SJCRH30 (cell line): ENCODE measurements at regions not wholly inside any gene's neighbourhood (a gene's known extent, or its start where the extent isn't known, plus 50 kb on each side); places are given as distances from the start of the nearest gene placed in this dataset.
"Not testable (repeated sequence)": the region's sequence is repeated elsewhere in the genome, so short reads cannot be mapped to it uniquely, and the experiment has no call there.

ENCODE experiments used
- DNase-seq, 2 experiments: peaks; one replicate each; pipeline ENCODE4 v3.0.0-alpha.2; 2015 to 2020
- H3K27ac ChIP-seq: fragments of 250-450 bp; sonication (Bioruptor Pico); 2 replicates; pipeline ENCODE4 v1.5.1; 2020; ENCODE audit warnings: mild to moderate bottlenecking, moderate library complexity
- H3K27me3 ChIP-seq: fragments of 250-450 bp; sonication (Bioruptor Pico); 2 replicates; pipeline ENCODE4 v1.5.1; 2020; ENCODE audit warnings: mild to moderate bottlenecking, moderate library complexity
- H3K36me3 ChIP-seq: fragments of 250-450 bp; sonication (Bioruptor Pico); 2 replicates; pipeline ENCODE4 v1.5.1; 2020; ENCODE audit warnings: mild to moderate bottlenecking, moderate library complexity
- H3K4me1 ChIP-seq: fragments of 250-450 bp; sonication (Bioruptor Pico); 2 replicates; pipeline ENCODE4 v1.5.1; 2020; ENCODE audit warnings: mild to moderate bottlenecking, moderate library complexity
- H3K4me3 ChIP-seq: fragments of 250-450 bp; sonication (Bioruptor Pico); 2 replicates; pipeline ENCODE4 v1.5.1; 2020; ENCODE audit warnings: mild to moderate bottlenecking, moderate library complexity
- H3K9me3 ChIP-seq: fragments of 250-450 bp; sonication (Bioruptor Pico); replicated peaks from 2 replicates; pipeline ENCODE4 v1.5.1; 2020; ENCODE audit warnings: mild to moderate bottlenecking, moderate library complexity

DNA sequence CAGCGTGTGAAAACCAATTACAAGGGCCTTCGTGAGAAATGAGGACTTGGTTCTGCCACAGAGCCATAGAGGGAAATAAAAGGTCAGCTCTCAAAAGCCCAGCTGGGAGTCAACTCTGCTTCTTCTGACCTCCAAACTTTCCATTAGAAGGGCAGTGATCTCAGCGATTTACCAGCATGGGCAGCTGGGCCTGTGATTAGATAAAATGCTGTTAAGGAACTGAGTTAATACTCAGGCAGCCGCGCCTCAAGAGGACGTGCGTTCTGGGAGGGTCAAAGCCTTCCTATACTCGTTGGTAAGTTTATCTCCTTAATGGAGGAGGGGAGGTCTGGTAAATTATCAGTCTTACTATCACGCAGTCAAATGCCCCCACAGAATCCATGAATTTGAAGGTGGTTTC, 480.2 kb upstream of the ERCC4 start:
- DNase-seq, result no peak
- Histone ChIP-seq H3K9me3 (no peaks in the 10 kb centered on the region), H3K27ac (no peak overlapping the region), H3K4me3 (no peak overlapping the region), H3K4me1 (no peaks in the 10 kb centered on the region), H3K36me3 (no peaks in the 10 kb centered on the region), H3K27me3 (no peaks in the 10 kb centered on the region)

DNA sequence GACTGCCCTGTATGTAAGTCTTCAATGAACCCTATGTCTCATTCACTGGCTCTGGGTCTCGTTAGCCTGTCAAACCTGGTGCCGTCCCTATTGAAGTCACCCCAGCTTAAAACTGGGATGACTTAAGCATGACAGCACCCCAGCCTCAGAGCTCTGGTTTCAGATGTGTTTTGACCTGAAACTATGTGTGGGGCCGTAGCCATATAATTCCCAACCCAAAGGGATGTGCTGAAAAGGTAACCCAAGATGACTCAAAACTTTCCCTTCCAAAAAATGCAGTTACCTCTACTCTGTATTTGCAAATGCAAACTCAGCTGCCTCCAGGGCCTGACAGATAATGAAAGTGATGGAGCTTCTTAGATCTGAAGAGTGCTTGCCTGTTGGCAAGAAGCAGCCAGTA, 478.3 kb upstream of the ERCC4 start:
- Histone ChIP-seq H3K27ac (no peak overlapping the region), H3K27me3 (no peaks in the 10 kb centered on the region), H3K36me3 (no peaks in the 10 kb centered on the region), H3K4me1 (no peaks in the 10 kb centered on the region), H3K4me3 (no peak overlapping the region), H3K9me3 (no peaks in the 10 kb centered on the region)
- no peak for DNase-seq

DNA sequence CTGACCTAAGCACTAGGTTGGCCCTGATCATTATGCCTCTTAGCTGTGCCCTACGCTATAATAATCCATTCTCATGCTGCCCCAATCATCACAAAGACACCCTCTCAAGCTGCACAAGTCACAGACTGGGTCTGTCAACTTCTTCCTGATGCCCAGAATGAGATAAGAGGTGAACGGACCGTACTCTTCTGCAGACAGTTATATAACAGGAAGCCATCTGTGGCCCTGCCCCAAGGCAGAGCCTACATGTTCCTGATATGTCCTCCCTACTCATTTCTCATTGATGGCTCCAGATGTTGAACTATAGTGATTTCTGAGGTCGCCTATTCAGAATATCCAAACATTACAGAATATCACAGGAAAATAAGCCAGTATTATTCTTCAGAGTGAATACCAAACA, 471.6 kb upstream of the ERCC4 start:
- H3K4me1 ChIP-seq, result no peaks in the 10 kb centered on the region
- H3K27ac ChIP-seq, result no peak overlapping the region
- DNase-seq, result no peak
- H3K4me3 ChIP-seq, result no peak overlapping the region
- H3K9me3 ChIP-seq, result no peaks in the 10 kb centered on the region
- H3K27me3 ChIP-seq, result no peaks in the 10 kb centered on the region
- no peaks in the 10 kb centered on the region for H3K36me3 ChIP-seq

DNA sequence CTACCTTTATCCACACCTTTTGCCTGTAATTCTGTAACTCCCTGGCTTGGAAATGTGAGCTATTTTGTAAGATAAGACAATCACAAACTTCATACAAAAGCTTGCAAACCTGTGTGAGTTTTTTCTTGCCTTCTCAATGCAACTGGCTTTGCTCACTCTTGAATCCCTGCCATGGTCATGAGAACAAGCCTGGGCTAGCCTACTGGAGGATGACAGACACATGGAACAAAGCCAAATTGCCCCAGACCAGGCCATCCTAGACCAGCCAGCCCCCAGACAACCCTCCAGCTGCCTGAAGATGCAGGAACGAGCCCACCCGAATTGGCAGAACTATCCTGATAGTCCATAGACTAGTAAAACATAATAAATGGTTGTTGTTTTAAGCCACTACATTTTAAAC, 466.6 kb upstream of the ERCC4 start:
- H3K27ac ChIP-seq, result no peak overlapping the region
- no peaks in the 10 kb centered on the region for H3K9me3 ChIP-seq
- H3K4me3 ChIP-seq, result no peak overlapping the region
- peak in 1 of 2 experiments; percentile 13 for DNase-seq
- no peaks in the 10 kb centered on the region for H3K4me1 ChIP-seq
- no peaks in the 10 kb centered on the region for H3K36me3 ChIP-seq
- no peaks in the 10 kb centered on the region for H3K27me3 ChIP-seq

DNA sequence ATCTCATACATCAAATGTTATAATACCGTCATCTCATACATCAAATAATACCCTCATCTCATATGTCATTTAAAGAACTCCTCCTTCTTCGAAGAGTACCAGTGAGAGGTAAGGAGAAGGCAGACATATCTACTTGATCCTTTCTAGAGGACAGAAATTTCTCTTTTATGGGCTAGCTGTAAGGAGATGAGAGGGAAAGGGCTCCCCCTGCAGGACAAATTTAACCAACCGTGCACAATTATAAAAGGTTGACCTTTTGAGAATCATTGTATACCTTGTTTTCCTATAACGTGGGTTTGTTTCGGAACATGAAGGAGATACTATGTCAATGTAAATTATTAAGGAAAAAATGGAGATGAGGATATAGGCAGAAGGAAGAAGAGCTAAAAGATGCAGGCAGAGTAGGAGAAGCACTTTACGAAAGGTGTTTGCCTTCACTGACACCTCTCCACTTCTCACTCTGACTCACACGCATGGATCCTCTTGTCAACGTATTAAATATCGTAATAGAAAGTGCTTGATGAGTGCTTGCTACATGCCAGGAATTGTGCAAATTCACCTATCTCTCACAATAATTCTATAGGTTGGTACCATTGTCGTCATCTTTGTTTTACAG, 465.9 kb upstream of the ERCC4 start:
- no peak overlapping the region for H3K27ac ChIP-seq
- H3K36me3 ChIP-seq, result no peaks in the 10 kb centered on the region
- peak; percentile 14 to 57 for DNase-seq
- H3K9me3 ChIP-seq, result no peaks in the 10 kb centered on the region
- no peaks in the 10 kb centered on the region for H3K27me3 ChIP-seq
- H3K4me3 ChIP-seq, result no peak overlapping the region
- H3K4me1 ChIP-seq, result no peaks in the 10 kb centered on the region

DNA sequence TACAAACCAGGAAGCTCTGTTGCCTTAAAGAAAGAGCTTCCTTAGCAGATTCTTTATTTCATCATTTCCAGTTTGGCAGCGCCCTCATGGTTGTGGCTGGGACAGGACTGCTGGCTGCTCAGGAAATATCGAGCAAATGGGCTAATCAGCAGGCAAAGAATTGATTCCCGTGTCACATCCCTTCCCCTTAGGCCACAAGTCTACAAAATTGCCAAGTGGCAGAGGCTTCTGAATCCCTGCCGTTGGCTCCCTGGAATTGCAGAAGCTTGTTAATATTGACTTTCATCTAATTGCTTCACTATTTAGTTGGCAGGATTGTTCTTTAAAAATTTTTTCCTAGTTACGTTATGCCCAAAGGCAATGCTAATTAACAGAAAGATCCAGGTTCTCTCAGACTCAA, 456.3 kb upstream of the ERCC4 start:
- H3K9me3 ChIP-seq, result no peaks in the 10 kb centered on the region
- no peaks in the 10 kb centered on the region for H3K27me3 ChIP-seq
- no peaks in the 10 kb centered on the region for H3K4me1 ChIP-seq
- no peak for DNase-seq
- no peaks in the 10 kb centered on the region for H3K36me3 ChIP-seq
- no peak overlapping the region for H3K4me3 ChIP-seq
- H3K27ac ChIP-seq, result no peak overlapping the region

DNA sequence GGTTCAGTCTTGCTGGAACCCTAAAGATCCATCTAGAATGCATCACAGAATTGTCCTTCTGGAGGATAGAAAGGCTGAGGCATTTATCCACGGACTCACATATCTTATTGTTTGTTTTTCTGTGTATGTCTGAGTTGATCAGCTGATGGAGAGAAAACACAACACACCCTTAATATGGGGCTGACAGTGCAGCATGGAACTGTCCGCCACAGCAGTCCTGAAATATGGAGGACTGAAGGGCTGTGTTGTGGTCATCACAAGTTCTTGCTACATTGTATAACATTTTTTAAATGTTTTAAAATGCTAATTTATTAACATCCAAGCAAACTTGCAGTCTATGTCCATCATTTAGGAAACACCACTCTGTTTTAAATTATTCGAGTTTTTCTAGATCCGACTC, 448.9 kb upstream of the ERCC4 start:
- H3K36me3 ChIP-seq, result no peaks in the 10 kb centered on the region
- no peaks in the 10 kb centered on the region for H3K27me3 ChIP-seq
- no peaks in the 10 kb centered on the region for H3K4me1 ChIP-seq
- no peak overlapping the region for H3K4me3 ChIP-seq
- H3K9me3 ChIP-seq, result no peaks in the 10 kb centered on the region
- H3K27ac ChIP-seq, result no peak overlapping the region
- DNase-seq, result peak; percentile 2 to 18

DNA sequence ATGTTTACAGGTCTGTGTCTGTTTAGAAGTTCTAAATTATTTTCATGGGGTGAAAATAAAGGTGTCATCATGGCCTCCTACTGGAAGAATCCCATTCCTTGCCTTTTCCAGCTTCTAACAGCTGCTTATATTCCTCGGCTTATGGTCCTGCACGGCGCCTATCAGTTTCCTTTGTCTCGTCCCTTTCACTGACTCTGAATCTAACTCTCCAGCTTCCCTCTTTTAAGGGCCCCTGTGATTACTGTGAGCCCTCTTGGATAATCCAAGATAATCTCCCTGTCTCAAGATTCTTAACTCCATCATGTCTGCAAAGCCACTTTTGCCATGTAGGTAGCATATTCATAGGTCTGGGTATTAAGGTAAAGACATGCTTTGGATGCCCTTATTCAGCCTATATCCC, 441.0 kb upstream of the ERCC4 start:
- no peak overlapping the region for H3K4me3 ChIP-seq
- no peaks in the 10 kb centered on the region for H3K27me3 ChIP-seq
- no peak overlapping the region for H3K27ac ChIP-seq
- no peaks in the 10 kb centered on the region for H3K4me1 ChIP-seq
- DNase-seq, result no peak
- no peaks in the 10 kb centered on the region for H3K9me3 ChIP-seq
- H3K36me3 ChIP-seq, result no peaks in the 10 kb centered on the region

DNA sequence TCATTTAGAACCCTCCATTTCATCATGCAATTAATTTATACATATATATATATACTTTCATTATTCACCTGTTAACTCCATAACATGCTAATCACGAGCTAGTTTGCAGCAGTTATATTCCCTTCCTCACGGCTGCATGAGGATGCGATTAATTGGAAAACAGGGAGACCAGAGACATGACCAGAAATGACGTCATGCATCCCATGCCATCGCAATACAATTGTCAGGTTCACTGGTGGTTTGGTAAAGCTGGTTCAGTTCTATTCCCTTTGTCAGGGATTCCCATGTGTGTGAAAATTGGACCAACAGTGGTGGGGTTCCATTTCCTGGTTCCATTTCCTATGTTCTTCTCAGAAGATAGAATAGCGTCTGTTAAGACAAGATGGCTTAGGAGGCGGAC, 440.4 kb upstream of the ERCC4 start:
- Histone ChIP-seq H3K27me3 (no peaks in the 10 kb centered on the region), H3K9me3 (no peaks in the 10 kb centered on the region), H3K4me1 (no peaks in the 10 kb centered on the region), H3K36me3 (no peaks in the 10 kb centered on the region), H3K27ac (no peak overlapping the region), H3K4me3 (no peak overlapping the region)
- DNase-seq, result no peak

DNA sequence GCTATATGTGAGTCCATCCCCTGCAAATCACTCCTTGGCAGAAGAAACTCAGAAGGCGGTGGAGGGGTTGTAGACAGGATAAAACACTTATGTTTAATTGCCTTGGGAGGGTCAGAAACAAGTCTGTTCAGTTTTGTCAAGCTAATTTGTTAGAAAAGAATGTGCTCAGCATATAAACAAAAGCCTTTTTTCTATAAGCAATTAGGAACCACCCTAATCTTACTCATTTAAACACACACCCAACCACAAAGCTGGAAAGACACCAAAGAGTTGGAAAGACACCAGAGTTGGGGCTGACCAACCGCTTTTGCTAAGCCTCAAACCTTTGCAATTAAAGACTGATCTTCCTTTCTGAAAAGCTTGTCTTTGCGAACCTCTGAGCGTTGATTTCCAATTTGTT, 439.2 kb upstream of the ERCC4 start:
- H3K27me3 ChIP-seq, result no peaks in the 10 kb centered on the region
- no peaks in the 10 kb centered on the region for H3K9me3 ChIP-seq
- no peak overlapping the region for H3K4me3 ChIP-seq
- no peak overlapping the region for H3K27ac ChIP-seq
- DNase-seq, result no peak
- no peaks in the 10 kb centered on the region for H3K4me1 ChIP-seq
- no peaks in the 10 kb centered on the region for H3K36me3 ChIP-seq

DNA sequence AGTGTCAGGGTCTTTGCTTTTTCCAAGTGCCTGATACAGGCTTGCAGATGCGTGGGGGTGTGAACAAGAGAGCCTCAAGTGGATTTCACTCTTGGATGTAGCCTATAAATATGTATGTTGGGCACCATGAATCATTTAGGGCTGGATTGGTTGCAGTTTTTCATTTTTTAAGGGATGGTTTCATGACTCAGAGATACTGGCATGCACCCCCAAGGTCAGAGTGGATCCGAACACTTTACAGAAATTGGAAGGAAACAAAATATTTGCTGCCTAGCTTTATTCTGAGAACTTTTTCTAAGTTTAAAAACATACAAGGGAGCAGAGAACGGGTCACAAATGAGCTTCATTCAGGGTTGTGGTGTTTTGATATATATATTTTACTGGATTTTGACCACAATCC, 436.8 kb upstream of the ERCC4 start:
- Histone ChIP-seq H3K4me3 (no peak overlapping the region), H3K9me3 (no peaks in the 10 kb centered on the region), H3K4me1 (no peaks in the 10 kb centered on the region), H3K27ac (no peak overlapping the region), H3K36me3 (no peaks in the 10 kb centered on the region), H3K27me3 (no peaks in the 10 kb centered on the region)
- DNase-seq, result no peak

DNA sequence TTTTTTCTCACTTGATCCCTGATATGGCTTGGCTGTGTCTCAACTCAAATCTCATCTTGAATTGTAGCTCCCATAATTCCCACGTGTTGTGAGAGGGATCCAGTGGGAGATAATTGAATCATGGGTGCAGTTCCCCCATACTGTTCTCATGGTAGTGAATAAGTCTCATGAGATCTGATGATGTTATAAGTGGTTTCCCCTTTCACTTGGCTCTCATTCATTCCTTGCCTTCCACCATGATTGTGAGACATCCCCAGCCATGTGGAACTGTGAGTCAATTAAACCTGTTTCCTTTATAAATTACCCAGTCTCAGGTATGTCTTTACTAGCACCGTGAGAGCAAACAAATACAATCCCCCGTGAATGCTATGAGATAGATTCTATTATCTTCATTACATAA, 430.5 kb upstream of the ERCC4 start:
- not testable (repeated sequence) for H3K9me3 ChIP-seq, H3K4me3 ChIP-seq, DNase-seq, H3K27me3 ChIP-seq, H3K27ac ChIP-seq, H3K36me3 ChIP-seq, H3K4me1 ChIP-seq

DNA sequence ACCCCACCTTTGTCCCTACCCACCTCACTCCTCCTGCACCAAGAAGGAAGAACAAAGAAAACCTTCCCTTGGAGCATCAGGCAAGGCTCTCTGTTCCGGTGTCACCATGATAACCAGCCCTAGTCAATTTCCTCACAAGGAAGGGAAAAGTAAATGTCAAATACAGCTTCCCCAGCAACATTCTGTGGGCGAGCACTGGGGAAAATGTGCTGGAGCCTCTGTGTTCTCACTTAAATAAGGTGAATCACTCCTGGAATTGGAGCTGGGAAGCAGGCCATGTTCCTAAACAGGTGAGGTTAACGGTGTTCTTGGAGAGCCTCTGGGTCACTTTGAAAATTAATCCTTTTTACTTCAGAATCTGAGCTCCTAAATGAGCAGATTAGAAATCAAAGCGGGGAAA, 427.9 kb upstream of the ERCC4 start:
- Histone ChIP-seq H3K27ac (no peak overlapping the region), H3K9me3 (no peaks in the 10 kb centered on the region), H3K27me3 (no peaks in the 10 kb centered on the region), H3K4me1 (no peaks in the 10 kb centered on the region), H3K36me3 (no peaks in the 10 kb centered on the region), H3K4me3 (no peak overlapping the region)
- no peak for DNase-seq

DNA sequence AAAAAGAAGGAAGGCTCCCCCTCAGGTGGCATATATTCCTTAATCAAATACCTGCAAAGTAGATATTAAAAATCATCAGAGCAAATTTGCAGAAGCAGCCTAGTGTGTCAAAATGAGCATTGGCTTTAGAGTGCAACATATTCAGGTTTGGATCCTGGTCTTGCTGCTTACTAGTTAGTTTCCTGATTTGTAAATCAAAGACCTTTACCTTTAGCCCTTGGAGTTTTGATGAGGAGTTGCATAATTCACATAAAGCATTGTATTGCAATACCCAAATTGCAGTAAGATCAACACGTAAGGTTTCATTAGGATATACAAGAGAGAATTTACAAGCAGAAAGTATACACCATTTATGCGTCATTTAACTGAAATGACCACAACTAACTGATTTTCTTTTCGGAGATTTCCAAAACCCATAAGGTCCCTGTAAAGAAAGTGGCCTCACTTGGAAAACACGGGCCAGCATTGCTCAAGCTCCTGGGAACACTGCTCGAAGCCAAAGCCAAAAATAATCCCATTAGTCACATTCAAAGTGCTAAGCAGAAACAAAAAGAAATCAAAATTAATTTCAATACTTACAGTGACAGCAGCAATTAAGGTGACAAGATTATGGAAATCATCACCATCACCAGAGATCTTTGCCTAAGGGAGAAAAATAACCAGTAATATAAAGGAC, 415.9 kb upstream of the ERCC4 start:
- H3K4me1 ChIP-seq, result no peaks in the 10 kb centered on the region
- H3K4me3 ChIP-seq, result no peak overlapping the region
- H3K27ac ChIP-seq, result no peak overlapping the region
- H3K9me3 ChIP-seq, result no peaks in the 10 kb centered on the region
- H3K36me3 ChIP-seq, result no peaks in the 10 kb centered on the region
- DNase-seq, result no peak
- no peaks in the 10 kb centered on the region for H3K27me3 ChIP-seq

DNA sequence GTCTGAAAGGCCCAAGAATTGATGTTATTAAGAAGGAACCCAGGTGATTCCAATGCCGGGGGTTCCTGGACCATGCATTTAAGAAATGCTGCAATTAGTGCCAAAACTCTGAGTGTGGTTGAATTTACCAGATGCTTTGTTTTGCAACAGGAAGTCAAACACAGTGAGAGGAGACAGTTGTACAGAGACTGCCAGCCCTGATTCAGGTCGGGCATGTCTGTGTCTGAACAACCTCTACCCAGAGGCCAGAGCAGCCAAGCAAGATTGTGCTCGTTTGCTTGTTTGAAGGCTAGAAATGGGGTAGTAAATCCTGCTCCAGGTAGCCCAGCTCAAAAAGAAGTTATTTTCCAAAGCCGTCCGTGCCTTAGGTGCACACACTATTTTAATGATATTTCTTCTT, 412.4 kb upstream of the ERCC4 start:
- DNase-seq, result no peak
- Histone ChIP-seq H3K27ac (no peak overlapping the region), H3K36me3 (no peaks in the 10 kb centered on the region), H3K4me1 (no peaks in the 10 kb centered on the region), H3K27me3 (no peaks in the 10 kb centered on the region), H3K4me3 (no peak overlapping the region), H3K9me3 (no peaks in the 10 kb centered on the region)

DNA sequence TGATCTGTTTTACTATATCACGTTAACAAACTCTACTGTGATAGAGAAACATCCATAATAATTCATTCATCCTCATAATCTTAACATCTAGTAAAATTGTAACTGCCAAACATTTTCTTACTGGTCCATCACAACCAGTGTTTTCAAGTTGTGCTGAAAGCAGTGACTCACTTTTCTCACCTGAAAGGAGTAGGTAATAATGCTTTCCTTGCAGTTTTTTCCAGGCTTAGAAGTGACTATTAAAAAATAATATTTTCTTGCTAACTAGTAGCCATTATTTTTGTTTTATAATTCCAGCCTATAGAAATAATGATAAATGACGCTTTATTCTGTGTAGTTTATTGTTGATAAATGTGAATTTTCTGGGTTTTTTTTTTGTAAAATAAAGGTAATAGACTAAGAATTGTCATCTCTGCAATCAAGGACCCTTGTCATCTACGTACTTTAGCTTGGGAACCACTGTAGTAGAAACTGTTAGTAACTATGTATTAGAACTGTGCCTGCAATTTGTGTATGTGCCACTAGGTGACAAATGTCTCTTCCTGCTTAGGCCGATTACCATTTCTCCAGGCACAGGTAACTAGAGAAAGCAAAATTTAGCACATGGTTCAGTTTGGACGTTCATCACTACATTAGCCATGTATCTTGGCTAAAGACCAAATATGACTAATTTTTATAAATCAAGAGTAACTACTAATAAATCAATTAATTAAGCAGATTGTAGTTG, 409.4 kb upstream of the ERCC4 start:
- H3K36me3 ChIP-seq, result no peaks in the 10 kb centered on the region
- H3K27me3 ChIP-seq, result no peaks in the 10 kb centered on the region
- no peak overlapping the region for H3K4me3 ChIP-seq
- peak in 1 of 2 experiments; percentile 1 for DNase-seq
- H3K9me3 ChIP-seq, result no peaks in the 10 kb centered on the region
- no peaks in the 10 kb centered on the region for H3K4me1 ChIP-seq
- no peak overlapping the region for H3K27ac ChIP-seq
